ENCODE measurements at regions not wholly inside any gene's neighbourhood (a gene's known extent, or its start where the extent isn't known, plus 50 kb on each side); places are given as distances from the start of the nearest gene placed in this dataset.
"Not testable (repeated sequence)": the region's sequence is repeated elsewhere in the genome, so short reads cannot be mapped to it uniquely, and the experiment has no call there.

DNA sequence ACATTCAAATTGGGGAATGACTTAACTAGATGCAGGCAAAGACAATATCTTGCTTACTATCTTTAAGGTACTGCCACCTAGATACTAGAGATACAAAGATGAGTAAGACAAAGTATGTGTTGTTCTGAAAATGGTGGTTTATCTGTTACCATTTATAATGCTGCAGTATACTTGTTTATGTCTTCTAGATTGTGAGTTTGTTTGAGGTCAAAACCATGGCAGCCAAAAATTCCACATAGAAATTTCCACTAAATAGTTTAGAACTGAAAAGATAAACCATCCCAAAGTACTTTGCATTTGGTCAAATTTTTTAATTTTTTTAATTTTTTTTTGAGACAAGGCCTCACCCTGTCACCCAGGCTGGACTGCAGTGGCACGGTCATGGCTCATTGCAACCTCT, 150.8 kb downstream of the SOX4 start:
- no peak for DNase-seq (ENCODE audit: low read depth)

- DNase-seq (ENCODE audit: low read depth) = no peak
These were observed 152.2 kb downstream of the SOX4 start for GRCh38 chr6:21745543-21746337.

GRCh38 chr6:21747441-21747840, 153.9 kb downstream of the SOX4 start:
- no peak for DNase-seq (ENCODE audit: low read depth)

GRCh38 chr6:21748343-21749056, 154.9 kb downstream of the SOX4 start:
- no peak for DNase-seq (ENCODE audit: low read depth)

- DNase-seq (ENCODE audit: low read depth) = no peak
These were observed 156.2 kb downstream of the SOX4 start for GRCh38 chr6:21749754-21750153.

- no peak for DNase-seq (ENCODE audit: low read depth)
These were observed 157.0 kb downstream of the SOX4 start for GRCh38 chr6:21750575-21750974.

DNA sequence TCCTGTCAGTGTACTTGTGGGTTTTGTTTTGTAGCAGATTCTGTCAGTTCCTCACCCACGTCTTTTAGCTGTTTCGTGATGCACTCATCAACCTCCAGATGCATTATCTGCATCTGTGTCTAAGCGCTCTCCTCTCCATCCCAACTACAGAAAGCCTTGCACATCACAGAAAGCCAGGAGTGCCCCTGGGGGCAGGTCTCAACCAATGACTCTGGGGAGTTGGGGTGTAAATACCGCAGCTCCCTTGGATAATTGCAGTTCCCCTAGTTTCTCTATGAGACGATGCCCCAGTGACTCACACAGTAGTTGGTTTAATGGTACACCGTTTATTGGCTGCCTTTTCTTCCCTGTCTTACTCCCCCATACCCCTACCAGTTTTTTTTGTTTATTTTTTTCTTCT, 158.1 kb downstream of the SOX4 start:
- no peak for DNase-seq (ENCODE audit: low read depth)

DNA sequence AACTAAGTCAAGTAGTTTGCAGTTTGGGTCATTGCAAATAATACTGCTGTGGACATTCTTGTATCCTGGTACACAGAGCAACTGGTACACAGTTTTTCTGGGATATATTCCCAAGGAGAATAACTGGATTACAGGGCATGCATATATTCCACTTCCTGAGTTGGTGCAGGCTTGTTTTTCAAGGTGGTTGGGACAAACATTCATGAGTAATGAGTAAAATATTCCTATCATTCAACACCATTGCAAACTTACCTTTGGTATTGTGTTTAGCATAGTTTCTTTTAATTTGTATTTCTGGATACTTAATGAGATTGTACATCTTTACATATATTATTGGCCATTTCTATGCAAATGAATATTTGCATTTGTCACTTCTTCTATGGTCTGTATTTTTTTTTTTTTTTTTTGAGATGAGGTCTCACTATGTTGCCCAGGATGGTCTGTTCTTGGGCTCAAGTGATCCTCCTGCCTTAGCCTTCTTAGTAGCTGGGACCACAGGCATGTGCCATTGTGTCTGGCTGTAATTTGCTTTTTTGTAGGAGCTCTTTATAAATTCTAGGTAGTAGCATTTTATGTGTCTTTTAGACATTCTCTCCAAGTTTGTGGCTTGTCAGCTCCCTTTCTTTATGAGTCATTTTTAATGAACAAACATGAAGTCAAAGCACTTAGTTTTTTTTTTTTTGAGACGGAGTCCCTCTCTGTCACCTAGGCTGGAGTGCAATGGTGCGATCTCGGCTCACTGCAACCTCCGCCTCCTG, 158.7 kb downstream of the SOX4 start:
- no peak for DNase-seq (ENCODE audit: low read depth)

- DNase-seq (ENCODE audit: low read depth) = no peak
These were observed 159.9 kb downstream of the SOX4 start for GRCh38 chr6:21753241-21754108.

DNA sequence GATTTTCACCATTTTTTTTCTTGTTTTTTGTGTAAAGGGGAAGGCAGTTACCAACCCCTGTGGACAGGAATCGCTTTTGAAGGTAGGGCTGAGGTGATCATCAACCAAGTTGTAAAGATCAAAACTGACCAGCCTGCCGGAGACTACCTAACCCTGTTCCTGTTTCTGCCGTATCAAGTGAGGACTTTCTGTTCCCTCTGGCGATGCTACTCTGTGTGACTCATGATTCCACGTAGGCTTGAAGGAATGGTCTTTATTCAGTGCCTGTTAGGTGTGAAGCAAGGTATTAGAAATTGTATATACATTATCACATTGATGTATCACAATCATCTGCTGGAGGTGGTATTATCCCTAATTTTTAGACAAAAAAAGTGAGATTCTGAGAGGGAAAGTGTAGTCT, 161.3 kb downstream of the SOX4 start:
- DNase-seq (ENCODE audit: low read depth) = no peak

DNA sequence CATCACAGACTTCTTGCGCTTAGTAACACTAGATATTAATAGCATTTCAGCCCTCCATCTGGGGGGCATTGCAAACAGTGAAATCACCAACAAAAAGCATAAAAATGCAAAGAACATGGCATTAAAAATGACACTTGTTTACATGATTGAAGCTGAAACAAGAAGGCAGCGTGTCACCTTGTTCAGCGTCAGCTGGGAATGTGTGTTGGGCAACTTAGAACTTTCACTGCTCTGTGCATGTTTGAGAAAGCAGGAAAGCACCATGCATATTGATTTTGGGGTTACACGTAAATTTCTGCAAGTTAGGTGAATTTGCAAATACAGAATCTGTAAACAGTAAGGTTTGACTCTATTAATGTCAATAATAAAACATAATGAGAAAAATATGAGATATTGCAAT, 162.9 kb downstream of the SOX4 start:
- no peak for DNase-seq (ENCODE audit: low read depth)

GRCh38 chr6:21757392-21757791, 163.8 kb downstream of the SOX4 start:
- not testable (repeated sequence) for DNase-seq (ENCODE audit: low read depth)

DNA sequence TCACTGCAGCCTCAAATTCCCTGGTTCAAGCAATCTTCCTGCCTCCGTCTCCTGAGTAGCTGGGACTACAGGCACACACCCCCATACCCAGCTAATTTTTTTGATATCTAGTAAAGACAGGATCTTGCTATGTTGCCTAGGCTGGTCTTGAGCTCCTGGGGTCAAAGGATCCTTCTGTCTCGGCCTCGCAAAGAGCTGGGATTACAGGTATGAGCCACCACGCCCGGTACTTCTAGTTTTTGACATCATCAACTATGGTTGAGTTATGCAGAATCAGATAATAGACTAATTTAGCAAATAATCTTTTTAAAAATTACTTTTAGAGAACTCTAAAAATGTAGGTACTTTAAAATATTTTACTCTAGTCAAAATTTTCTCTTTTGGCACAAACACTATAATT, 166.2 kb downstream of the SOX4 start:
- DNase-seq (ENCODE audit: low read depth) = no peak

DNA sequence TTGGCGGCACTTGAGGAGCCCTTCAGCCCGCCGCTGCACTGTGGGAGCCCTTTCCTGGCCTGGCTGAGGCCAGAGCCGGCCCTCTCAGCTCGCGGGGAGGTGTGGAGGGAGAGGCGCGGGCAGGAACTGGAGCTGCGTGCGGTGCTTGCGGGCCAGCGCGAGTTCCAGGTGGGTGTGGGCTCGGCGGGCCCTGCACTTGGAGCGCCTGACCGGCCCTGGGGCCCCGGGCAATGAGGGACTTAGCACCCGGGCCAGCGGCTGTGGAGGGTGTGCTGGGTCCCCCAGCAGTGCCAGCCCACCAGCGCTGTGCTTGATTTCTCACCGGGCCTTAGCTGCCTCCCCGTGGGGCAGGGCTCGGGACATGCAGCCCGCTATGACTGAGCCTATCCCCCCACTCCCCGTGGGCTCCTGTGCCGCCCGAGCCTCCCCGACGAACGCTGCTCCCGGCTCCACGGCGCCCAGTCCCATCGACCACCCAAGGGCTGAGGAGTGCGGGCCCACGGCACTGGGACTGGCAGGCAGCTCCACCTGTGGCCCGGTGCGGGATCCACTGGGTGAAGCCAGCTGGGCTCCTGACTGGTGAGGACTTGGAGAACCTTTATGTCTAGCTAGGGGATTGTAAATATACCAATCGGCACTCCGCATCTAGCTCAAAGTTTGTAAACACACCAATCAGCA, 167.6 kb downstream of the SOX4 start:
- DNase-seq (ENCODE audit: low read depth) = not testable (repeated sequence)

- DNase-seq (ENCODE audit: low read depth) = no peak
These were observed 171.4 kb downstream of the SOX4 start for GRCh38 chr6:21764989-21765388.

DNA sequence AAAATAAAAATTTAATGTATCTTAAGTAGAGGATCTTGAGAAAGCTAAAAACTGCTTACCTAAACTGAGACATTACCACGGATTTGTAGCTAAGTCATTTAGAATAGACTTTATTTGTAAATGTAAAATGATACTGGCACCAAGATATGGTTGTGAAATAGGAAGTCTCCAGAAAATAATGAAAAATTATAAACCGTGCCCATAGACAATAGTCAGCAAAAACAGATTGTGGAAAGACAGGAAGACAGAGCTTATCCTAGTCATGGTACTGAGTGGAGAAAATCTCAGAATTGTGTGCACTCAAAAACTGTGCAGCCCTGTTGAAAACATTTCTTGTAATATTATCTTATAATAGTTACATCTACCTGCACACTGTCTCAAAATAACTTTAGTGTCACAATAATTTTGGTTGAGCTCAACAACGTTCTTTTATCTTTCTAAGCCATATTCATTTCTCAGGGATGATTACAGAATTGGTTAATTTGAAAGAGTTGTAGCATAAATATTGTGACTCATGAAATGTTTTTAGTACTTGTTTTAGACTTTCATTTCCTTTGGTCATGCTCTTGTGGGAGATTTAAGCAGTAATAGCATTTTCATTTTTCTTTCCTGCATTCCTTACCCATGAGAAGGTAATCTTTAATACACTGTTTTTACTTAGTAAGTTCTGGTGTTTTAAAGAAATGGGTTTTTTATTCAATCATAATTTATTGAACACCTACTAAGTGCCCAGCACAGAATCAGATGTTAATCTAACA, 174.5 kb downstream of the SOX4 start:
- DNase-seq (ENCODE audit: low read depth) = no peak

GRCh38 chr6:21769405-21769861, 175.9 kb downstream of the SOX4 start:
- DNase-seq (ENCODE audit: low read depth) = peak; percentile 40

DNA sequence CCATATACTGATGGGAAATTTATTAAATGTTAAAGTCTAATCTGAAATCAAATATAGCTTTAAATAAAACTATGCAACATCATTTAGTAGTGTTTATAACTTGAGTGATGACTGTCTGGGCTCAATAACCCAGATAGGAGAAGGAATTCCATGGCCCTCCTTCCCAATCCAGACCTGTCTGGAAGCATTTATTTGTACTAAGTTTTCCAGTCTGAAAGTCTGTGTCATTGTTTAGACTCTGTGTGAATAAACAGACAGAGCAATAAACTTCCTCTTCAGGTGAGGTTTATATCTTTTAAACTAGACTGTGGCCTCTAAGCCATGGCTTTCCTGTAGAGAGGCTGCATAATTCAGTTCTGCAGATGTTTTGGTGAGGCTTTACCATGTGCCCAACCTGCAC, 176.4 kb downstream of the SOX4 start:
- no peak for DNase-seq (ENCODE audit: low read depth)

DNA sequence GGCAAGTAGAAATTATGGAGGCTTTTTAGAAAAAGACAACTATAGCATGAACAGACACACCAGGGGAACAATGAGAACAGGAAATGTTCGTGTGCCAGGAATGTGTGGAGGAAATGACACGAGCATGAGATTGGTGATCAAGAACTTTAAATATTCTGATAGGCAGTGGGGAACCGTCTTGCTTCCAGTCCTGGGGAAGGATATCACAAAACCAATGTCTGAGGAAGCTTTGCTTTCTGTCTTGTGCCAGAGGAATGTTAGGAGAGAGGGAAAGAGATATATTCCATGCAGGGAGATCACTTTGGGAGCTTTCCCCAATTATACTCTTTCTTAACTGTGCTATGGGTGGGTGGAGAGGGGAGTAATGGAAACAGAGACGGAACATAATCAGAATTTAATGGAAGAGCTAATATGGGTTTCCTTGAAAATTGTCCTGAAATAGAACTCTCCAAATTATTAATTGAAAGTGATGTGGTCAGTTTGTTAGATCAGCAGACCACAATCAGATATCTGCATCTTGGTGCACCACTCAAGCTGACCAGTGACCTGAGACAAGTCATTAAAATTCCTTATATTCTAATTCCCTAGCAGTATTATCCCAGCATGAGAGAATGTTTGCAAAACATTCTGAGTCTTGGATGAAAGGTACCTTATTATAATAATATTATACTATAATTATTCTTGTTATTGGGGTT, 178.2 kb downstream of the SOX4 start:
- no peak for DNase-seq (ENCODE audit: low read depth)

GRCh38 chr6:21772477-21772876, 178.9 kb downstream of the SOX4 start:
- no peak for DNase-seq (ENCODE audit: low read depth)

Data from HS-27A (cell line).